Caco-2 (cell line): ENCODE measurements at regions not wholly inside any gene's neighbourhood (a gene's known extent, or its start where the extent isn't known, plus 50 kb on each side); places are given as distances from the start of the nearest gene placed in this dataset.

ENCODE experiments used
- BruUV-seq: library from RNA; stranded (reverse); fragments of 400-500 nt; replicated peaks from 2 replicates; lab custom pipeline; 2021; lab: Mats Ljungman, UMichigan
- CTCF ChIA-PET: fragments of 300-600 bp; sonication (Branson Sonifier 250); formaldehyde crosslinking; loops from one replicate; lab custom pipeline; 2022; ENCODE audit warnings: antibody characterized with exemption; lab: Charles Lee
- POLR2A ChIA-PET: fragments of 300-600 bp; sonication (Branson Sonifier 250); formaldehyde crosslinking; loops from one replicate; lab custom pipeline; 2022; ENCODE audit warnings: antibody characterized with exemption; lab: Charles Lee
- DNase-seq, 2 experiments: peaks; one replicate each; pipeline versions ENCODE4 v3.0.0 to v3.0.0-alpha.2; 2020 to 2022
- H3K27me3 ChIP-seq: replicated peaks from 2 replicates; pipeline ENCODE4 v1.6.0; 2011; ENCODE audit warnings: low read length; ENCODE audit not compliant: control insufficient read depth, insufficient read depth
- H3K36me3 ChIP-seq: 2 replicates; pipeline ENCODE4 v1.5.1; 2011; ENCODE audit warnings: low read length; ENCODE audit not compliant: control insufficient read depth, insufficient read depth
- H3K4me1 ChIP-seq: fragments of 250-450 bp; sonication (Bioruptor Pico); 2 replicates; pipeline ENCODE4 v1.5.1; 2020; ENCODE audit warnings: mild to moderate bottlenecking
- H3K4me3 ChIP-seq: 2 replicates; pipeline ENCODE4 v1.5.1; 2011; ENCODE audit warnings: low read depth, mild to moderate bottlenecking, control low read depth, low read length
- H3K9me3 ChIP-seq: fragments of 250-450 bp; sonication (Bioruptor Pico); 2 replicates; pipeline ENCODE4 v1.5.1; 2020; ENCODE audit warnings: mild to moderate bottlenecking, moderate library complexity
- H3K27ac Mint-ChIP-seq: one replicate; pipeline ENCODE4 v1.8.0; 2022; ENCODE audit warnings: mixed read lengths; ENCODE audit not compliant: unreplicated experiment
- H3K27me3 Mint-ChIP-seq: one replicate; pipeline ENCODE4 v1.8.0; 2022; ENCODE audit warnings: mixed read lengths; ENCODE audit not compliant: insufficient read depth, unreplicated experiment
- H3K36me3 Mint-ChIP-seq: one replicate; pipeline ENCODE4 v1.8.0; 2022; ENCODE audit warnings: mild to moderate bottlenecking, mixed read lengths; ENCODE audit not compliant: insufficient read depth, unreplicated experiment
- H3K4me1 Mint-ChIP-seq: one replicate; pipeline ENCODE4 v1.8.0; 2022; ENCODE audit warnings: low read depth, mixed read lengths; ENCODE audit not compliant: unreplicated experiment
- H3K4me3 Mint-ChIP-seq: one replicate; pipeline ENCODE4 v1.8.0; 2022; ENCODE audit warnings: mild to moderate bottlenecking, moderate library complexity, mixed read lengths; ENCODE audit not compliant: unreplicated experiment
- H3K9me3 Mint-ChIP-seq: one replicate; pipeline ENCODE4 v1.8.0; 2022; ENCODE audit warnings: mixed read lengths; ENCODE audit not compliant: unreplicated experiment
- CTCF ChIP-seq, 2 experiments: fragments of 200-600 bp in 1 of 2; IDR thresholded peaks; 1 replicate in 1 of 2; 2 replicates in 1 of 2; pipeline versions ENCODE4 v1.5.1 to v1.8.0; 2011 to 2022; ENCODE audit warnings: antibody characterized with exemption in 1 of 2, control low read depth in 1 of 2, inconsistent platforms in 1 of 2, low read depth in 1 of 2, low read length in 1 of 2, mild to moderate bottlenecking in 1 of 2, moderate library complexity in 1 of 2; ENCODE audit not compliant: insufficient read depth in 1 of 2, severe bottlenecking in 1 of 2, unreplicated experiment in 1 of 2
- intact Hi-C: fragments of 100-400 bp; cut with micrococcal nuclease; formaldehyde crosslinking; loops from one replicate; pipeline ENCODE4 v1.10.0; 2022; ENCODE audit not compliant: unreplicated experiment

- BruUV-seq, result no TSS peak
- Mint-ChIP-seq H3K27me3 (no peaks in the 10 kb centered on the region), H3K4me3 (no peak overlapping the region), H3K4me1 (no peaks in the 10 kb centered on the region), H3K27ac (no peak overlapping the region), H3K36me3 (no peaks in the 10 kb centered on the region), H3K9me3 (no peaks in the 10 kb centered on the region)
- Histone ChIP-seq H3K36me3 (no peaks in the 10 kb centered on the region), H3K27me3 (no peaks in the 10 kb centered on the region), H3K4me1 (no peaks in the 10 kb centered on the region), H3K4me3 (no peak overlapping the region), H3K9me3 (no peaks in the 10 kb centered on the region)
- POLR2A ChIA-PET, result no interaction called here
- CTCF ChIA-PET, result no interaction called here
- intact Hi-C loops, result no loop called here
- TF ChIP-seq CTCF (IDR thresholded peaks at IDR 0.05; ENCODE audit: insufficient read depth in 1 of 2, low read depth in 1 of 2, low read length in 1 of 2, severe bottlenecking in 1 of 2, unreplicated experiment in 1 of 2), result no peak
- DNase-seq, result no peak
Measured at GRCh38 chr12:86772696-86773095, 516.5 kb upstream of the MGAT4C start.

GRCh38 chr12:86770871-86771270 is 514.7 kb upstream of the MGAT4C start:
- Mint-ChIP-seq H3K4me1 (no peaks in the 10 kb centered on the region), H3K4me3 (no peak overlapping the region), H3K9me3 (no peaks in the 10 kb centered on the region), H3K36me3 (no peaks in the 10 kb centered on the region), H3K27me3 (no peaks in the 10 kb centered on the region), H3K27ac (no peak overlapping the region)
- POLR2A ChIA-PET, result no interaction called here
- intact Hi-C loops, result no loop called here
- BruUV-seq, result no TSS peak
- TF ChIP-seq CTCF (IDR thresholded peaks at IDR 0.05; ENCODE audit: insufficient read depth in 1 of 2, low read depth in 1 of 2, low read length in 1 of 2, severe bottlenecking in 1 of 2, unreplicated experiment in 1 of 2), result no peak
- CTCF ChIA-PET, result no interaction called here
- Histone ChIP-seq H3K27me3 (no peaks in the 10 kb centered on the region), H3K4me3 (no peak overlapping the region), H3K9me3 (no peaks in the 10 kb centered on the region), H3K4me1 (no peaks in the 10 kb centered on the region), H3K36me3 (no peaks in the 10 kb centered on the region)
- no peak for DNase-seq

GRCh38 chr12:86748894-86749293 is 492.7 kb upstream of the MGAT4C start:
- ChIA-PET CTCF (no interaction called here), POLR2A (no interaction called here)
- Mint-ChIP-seq H3K36me3 (no peaks in the 10 kb centered on the region), H3K9me3 (no peaks in the 10 kb centered on the region), H3K4me3 (no peak overlapping the region), H3K27me3 (no peaks in the 10 kb centered on the region), H3K27ac (no peak overlapping the region), H3K4me1 (no peaks in the 10 kb centered on the region)
- TF ChIP-seq CTCF (IDR thresholded peaks at IDR 0.05; ENCODE audit: insufficient read depth in 1 of 2, low read depth in 1 of 2, low read length in 1 of 2, severe bottlenecking in 1 of 2, unreplicated experiment in 1 of 2), result no peak
- H3K4me1 ChIP-seq, result no peaks in the 10 kb centered on the region
- no peak for DNase-seq
- H3K4me3 ChIP-seq, result no peak overlapping the region
- intact Hi-C loops, result no loop called here
- no peaks in the 10 kb centered on the region for H3K36me3 ChIP-seq
- H3K27me3 ChIP-seq, result no peaks in the 10 kb centered on the region
- no TSS peak for BruUV-seq
- H3K9me3 ChIP-seq, result no peaks in the 10 kb centered on the region; the same call in 1 of the 2 replicates
